Naive thymus-derived CD4-positive, alpha-beta T cell (primary cell): ENCODE measurements at regions not wholly inside any gene's neighbourhood (a gene's known extent, or its start where the extent isn't known, plus 50 kb on each side); places are given as distances from the start of the nearest gene placed in this dataset.

Experiments used
- ATAC-seq: fragments of 150-1000 bp; cut with Tn5 transposase; 2 replicates; pipeline ENCODE4 v1.10.0; 2021; ENCODE audit warnings: mild to moderate bottlenecking, moderate library complexity
- CTCF ChIA-PET: fragments of 350-600 bp; sonication (Branson Sonifier 250); formaldehyde crosslinking; loops from one replicate; lab custom pipeline; 2021; ENCODE audit warnings: antibody characterized with exemption; lab: Charles Lee
- POLR2A ChIA-PET: fragments of 350-600 bp; sonication (Branson Sonifier 250); formaldehyde crosslinking; loops from one replicate; lab custom pipeline; 2021; ENCODE audit warnings: antibody characterized with exemption, inconsistent platforms; lab: Charles Lee
- DNase-seq, 9 donors: peaks; one replicate each; pipeline versions ENCODE4 v3.0.0 to v3.0.0-alpha.2; 2020 to 2022; ENCODE audit warnings: mixed read lengths in 1 of 9
- H3K27ac ChIP-seq: one replicate; pipeline ENCODE4 v1.7.0; 2013; ENCODE audit warnings: mild to moderate bottlenecking, low read depth, low read length, moderate library complexity
- H3K27me3 ChIP-seq, 2 donors: one replicate each; pipeline ENCODE4 v1.7.0; 2013; ENCODE audit warnings: low read length in 2 of 2, mild to moderate bottlenecking in 2 of 2, moderate library complexity in 2 of 2; ENCODE audit not compliant: control insufficient read depth in 2 of 2, insufficient read depth in 2 of 2
- H3K36me3 ChIP-seq, 3 experiments: 1 replicate in 2 of 3; 2 replicates in 1 of 3; pipeline ENCODE4 v1.7.0; 2013; ENCODE audit warnings: low read length in 3 of 3, mild to moderate bottlenecking in 3 of 3, moderate library complexity in 1 of 3; ENCODE audit not compliant: insufficient read depth in 3 of 3, control insufficient read depth in 2 of 3
- H3K4me1 ChIP-seq, 2 donors: one replicate each; pipeline ENCODE4 v1.7.0; 2013; ENCODE audit warnings: low read length in 2 of 2, mild to moderate bottlenecking in 2 of 2, moderate library complexity in 1 of 2; ENCODE audit not compliant: control insufficient read depth in 2 of 2, insufficient read depth in 2 of 2
- H3K4me3 ChIP-seq: 2 replicates; pipeline ENCODE4 v1.7.0; 2013; ENCODE audit warnings: mild to moderate bottlenecking, low read length
- H3K9me3 ChIP-seq, 3 experiments: 1 replicate in 2 of 3; 2 replicates in 1 of 3; pipeline ENCODE4 v1.7.0; 2013; ENCODE audit warnings: low read length in 3 of 3; ENCODE audit not compliant: control insufficient read depth in 2 of 3
- H3K27ac Mint-ChIP-seq, 9 donors: one replicate each; pipeline ENCODE4 v1.8.0; 2020 to 2022; ENCODE audit warnings: mixed read lengths in 9 of 9, mild to moderate bottlenecking in 8 of 9, moderate library complexity in 5 of 9, inconsistent platforms in 2 of 9
- H3K27me3 Mint-ChIP-seq, 5 donors: one replicate each; pipeline ENCODE4 v1.8.0; 2021 to 2022; ENCODE audit warnings: mixed read lengths in 5 of 5, mild to moderate bottlenecking in 1 of 5
- H3K36me3 Mint-ChIP-seq, 5 donors: one replicate each; pipeline ENCODE4 v1.8.0; 2020 to 2022; ENCODE audit warnings: mixed read lengths in 5 of 5, mild to moderate bottlenecking in 3 of 5, inconsistent platforms in 1 of 5
- H3K4me1 Mint-ChIP-seq, 7 donors: one replicate each; pipeline ENCODE4 v1.8.0; 2020 to 2022; ENCODE audit warnings: mixed read lengths in 7 of 7, mild to moderate bottlenecking in 3 of 7, inconsistent platforms in 1 of 7
- H3K4me3 Mint-ChIP-seq, 10 donors: one replicate each; pipeline ENCODE4 v1.8.0; 2020 to 2022; ENCODE audit warnings: mild to moderate bottlenecking in 10 of 10, mixed read lengths in 10 of 10, moderate library complexity in 6 of 10, inconsistent platforms in 2 of 10
- H3K9me3 Mint-ChIP-seq, 11 donors: one replicate each; pipeline ENCODE4 v1.8.0; 2020 to 2022; ENCODE audit warnings: mixed read lengths in 11 of 11, mild to moderate bottlenecking in 4 of 11, inconsistent platforms in 1 of 11, moderate library complexity in 1 of 11
- intact Hi-C, 2 donors: fragments of 100-400 bp; cut with micrococcal nuclease; formaldehyde crosslinking; loops; one replicate each; pipeline ENCODE4 v1.15.1; 2023

GRCh38 chr3:180855956-180856355, 56.5 kb upstream of the FXR1 start:
- no peak overlapping the region for H3K27ac Mint-ChIP-seq
- no peaks in the 10 kb centered on the region for H3K9me3 ChIP-seq
- peaks cover 0 to 3% (median 0%) of the 10 kb centered on the region in 5 donors for H3K36me3 Mint-ChIP-seq
- H3K4me1 ChIP-seq = no peaks in the 10 kb centered on the region
- H3K4me3 Mint-ChIP-seq = no peak overlapping the region
- H3K27me3 Mint-ChIP-seq = peaks cover 0 to 56% (median 28%) of the 10 kb centered on the region in 5 donors
- DNase-seq = no peak
- CTCF ChIA-PET = no interaction called here
- peaks cover 0 to 24% (median 13%) of the 10 kb centered on the region in 11 donors for H3K9me3 Mint-ChIP-seq
- no peak for ATAC-seq
- intact Hi-C loops = no loop called here
- H3K27ac ChIP-seq = no peak overlapping the region
- no peak overlapping the region for H3K4me3 ChIP-seq
- POLR2A ChIA-PET = no interaction called here
- no peaks in the 10 kb centered on the region for H3K27me3 ChIP-seq
- H3K4me1 Mint-ChIP-seq = peaks cover 0 to 2% (median 0%) of the 10 kb centered on the region in 7 donors
- no peaks in the 10 kb centered on the region for H3K36me3 ChIP-seq

GRCh38 chr3:180860180-180860858, 52.2 kb upstream of the FXR1 start:
- Mint-ChIP-seq H3K4me3 (no peak overlapping the region), H3K27me3 (peaks cover 0 to 23% (median 9%) of the 10 kb centered on the region in 5 donors), H3K36me3 (peaks cover 0 to 3% (median 0%) of the 10 kb centered on the region in 5 donors), H3K27ac (no peak overlapping the region), H3K4me1 (peaks cover 0 to 2% (median 0%) of the 10 kb centered on the region in 7 donors), H3K9me3 (peaks cover 0 to 24% (median 12%) of the 10 kb centered on the region in 11 donors)
- no peak overlapping the region for H3K27ac ChIP-seq
- DNase-seq (no peak), ATAC-seq (no peak)
- no peak overlapping the region for H3K4me3 ChIP-seq
- ChIA-PET POLR2A (no interaction called here), CTCF (no interaction called here)
- intact Hi-C loops = no loop called here
- no peaks in the 10 kb centered on the region for H3K27me3 ChIP-seq
- H3K36me3 ChIP-seq = no peaks in the 10 kb centered on the region
- no peaks in the 10 kb centered on the region for H3K4me1 ChIP-seq
- no peaks in the 10 kb centered on the region for H3K9me3 ChIP-seq
